Osteocyte (in vitro differentiated cells): ENCODE measurements at regions not wholly inside any gene's neighbourhood (a gene's known extent, or its start where the extent isn't known, plus 50 kb on each side); places are given as distances from the start of the nearest gene placed in this dataset.

Experiments used
- DNase-seq: peaks from one replicate; pipeline ENCODE4 v3.0.0; 2021; ENCODE audit warnings: mixed read lengths; ENCODE audit not compliant: unreplicated experiment; ENCODE audit errors: extremely low spot score
- H3K27ac Mint-ChIP-seq: one replicate; pipeline ENCODE4 v1.8.0; 2021; ENCODE audit warnings: mild to moderate bottlenecking, mixed read lengths; ENCODE audit not compliant: unreplicated experiment
- H3K27me3 Mint-ChIP-seq: one replicate; pipeline ENCODE4 v1.8.0; 2021; ENCODE audit warnings: mixed read lengths; ENCODE audit not compliant: unreplicated experiment
- H3K36me3 Mint-ChIP-seq: one replicate; pipeline ENCODE4 v1.8.0; 2021; ENCODE audit warnings: mixed read lengths; ENCODE audit not compliant: unreplicated experiment
- H3K4me1 Mint-ChIP-seq: one replicate; pipeline ENCODE4 v1.8.0; 2021; ENCODE audit warnings: mixed read lengths; ENCODE audit not compliant: unreplicated experiment
- H3K4me3 Mint-ChIP-seq: one replicate; pipeline ENCODE4 v1.8.0; 2021; ENCODE audit warnings: mild to moderate bottlenecking, moderate library complexity, mixed read lengths; ENCODE audit not compliant: unreplicated experiment
- H3K9me3 Mint-ChIP-seq: one replicate; pipeline ENCODE4 v1.8.0; 2021; ENCODE audit warnings: mixed read lengths; ENCODE audit not compliant: unreplicated experiment
- TF ChIP-seq, protein P1 (sequence below): fragments of 200-600 bp; sonication (generic); IDR thresholded peaks from 2 replicates; pipeline ENCODE4 v1.5.0; 2021; ENCODE audit warnings: antibody characterized with exemption, mild to moderate bottlenecking, moderate library complexity

DNA sequence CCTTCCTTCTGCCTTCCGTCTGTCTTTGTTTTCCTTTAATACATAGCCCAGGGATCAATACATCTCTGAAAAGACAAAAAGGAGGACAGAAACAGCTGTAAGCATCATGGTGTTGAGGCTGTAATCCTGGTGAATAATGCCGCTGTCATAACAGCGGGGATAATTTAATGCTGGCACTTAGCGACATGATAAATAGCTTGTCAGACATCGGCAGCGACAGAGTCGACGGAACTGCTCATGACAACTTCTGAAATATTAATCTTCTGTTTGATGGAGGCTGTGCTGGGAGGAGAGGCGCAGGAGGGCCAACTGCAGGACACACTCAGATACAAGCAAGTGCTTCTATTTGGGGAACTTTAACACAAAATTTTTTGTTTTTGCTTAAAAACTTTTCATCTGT is 602.2 kb downstream of the GALR1 start:
- Mint-ChIP-seq H3K4me3 (no peak overlapping the region), H3K9me3 (peaks cover 12% of the 10 kb centered on the region), H3K4me1 (no peaks in the 10 kb centered on the region), H3K36me3 (no peaks in the 10 kb centered on the region), H3K27me3 (no peaks in the 10 kb centered on the region), H3K27ac (no peak overlapping the region)
- no peak for DNase-seq
- TF ChIP-seq, protein P1, sequence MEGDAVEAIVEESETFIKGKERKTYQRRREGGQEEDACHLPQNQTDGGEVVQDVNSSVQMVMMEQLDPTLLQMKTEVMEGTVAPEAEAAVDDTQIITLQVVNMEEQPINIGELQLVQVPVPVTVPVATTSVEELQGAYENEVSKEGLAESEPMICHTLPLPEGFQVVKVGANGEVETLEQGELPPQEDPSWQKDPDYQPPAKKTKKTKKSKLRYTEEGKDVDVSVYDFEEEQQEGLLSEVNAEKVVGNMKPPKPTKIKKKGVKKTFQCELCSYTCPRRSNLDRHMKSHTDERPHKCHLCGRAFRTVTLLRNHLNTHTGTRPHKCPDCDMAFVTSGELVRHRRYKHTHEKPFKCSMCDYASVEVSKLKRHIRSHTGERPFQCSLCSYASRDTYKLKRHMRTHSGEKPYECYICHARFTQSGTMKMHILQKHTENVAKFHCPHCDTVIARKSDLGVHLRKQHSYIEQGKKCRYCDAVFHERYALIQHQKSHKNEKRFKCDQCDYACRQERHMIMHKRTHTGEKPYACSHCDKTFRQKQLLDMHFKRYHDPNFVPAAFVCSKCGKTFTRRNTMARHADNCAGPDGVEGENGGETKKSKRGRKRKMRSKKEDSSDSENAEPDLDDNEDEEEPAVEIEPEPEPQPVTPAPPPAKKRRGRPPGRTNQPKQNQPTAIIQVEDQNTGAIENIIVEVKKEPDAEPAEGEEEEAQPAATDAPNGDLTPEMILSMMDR = no peak

DNA sequence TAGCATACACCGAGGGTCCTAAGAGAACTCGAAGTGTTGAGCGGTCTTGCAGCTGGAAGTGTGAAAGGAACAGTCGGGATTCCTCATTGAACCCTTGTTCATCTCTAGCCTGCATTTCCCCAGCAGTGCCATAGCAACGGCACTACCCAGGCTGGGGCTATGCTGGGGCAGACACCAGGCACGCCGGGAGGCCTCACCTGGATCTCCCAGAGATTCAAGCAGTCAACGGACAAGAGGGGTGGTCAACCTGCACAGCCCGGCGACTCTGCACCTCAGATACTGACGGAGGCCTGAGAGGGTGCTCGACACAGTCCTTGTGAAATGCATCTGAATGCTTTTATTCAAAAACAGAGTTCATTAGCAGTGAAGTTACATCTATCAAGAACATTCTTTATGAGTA is 604.2 kb downstream of the GALR1 start:
- Mint-ChIP-seq H3K36me3 (no peaks in the 10 kb centered on the region), H3K27ac (no peak overlapping the region), H3K27me3 (no peaks in the 10 kb centered on the region), H3K9me3 (peaks cover 20% of the 10 kb centered on the region), H3K4me3 (no peak overlapping the region), H3K4me1 (no peaks in the 10 kb centered on the region)
- no peak for DNase-seq
- TF ChIP-seq, protein P1 = no peak

DNA sequence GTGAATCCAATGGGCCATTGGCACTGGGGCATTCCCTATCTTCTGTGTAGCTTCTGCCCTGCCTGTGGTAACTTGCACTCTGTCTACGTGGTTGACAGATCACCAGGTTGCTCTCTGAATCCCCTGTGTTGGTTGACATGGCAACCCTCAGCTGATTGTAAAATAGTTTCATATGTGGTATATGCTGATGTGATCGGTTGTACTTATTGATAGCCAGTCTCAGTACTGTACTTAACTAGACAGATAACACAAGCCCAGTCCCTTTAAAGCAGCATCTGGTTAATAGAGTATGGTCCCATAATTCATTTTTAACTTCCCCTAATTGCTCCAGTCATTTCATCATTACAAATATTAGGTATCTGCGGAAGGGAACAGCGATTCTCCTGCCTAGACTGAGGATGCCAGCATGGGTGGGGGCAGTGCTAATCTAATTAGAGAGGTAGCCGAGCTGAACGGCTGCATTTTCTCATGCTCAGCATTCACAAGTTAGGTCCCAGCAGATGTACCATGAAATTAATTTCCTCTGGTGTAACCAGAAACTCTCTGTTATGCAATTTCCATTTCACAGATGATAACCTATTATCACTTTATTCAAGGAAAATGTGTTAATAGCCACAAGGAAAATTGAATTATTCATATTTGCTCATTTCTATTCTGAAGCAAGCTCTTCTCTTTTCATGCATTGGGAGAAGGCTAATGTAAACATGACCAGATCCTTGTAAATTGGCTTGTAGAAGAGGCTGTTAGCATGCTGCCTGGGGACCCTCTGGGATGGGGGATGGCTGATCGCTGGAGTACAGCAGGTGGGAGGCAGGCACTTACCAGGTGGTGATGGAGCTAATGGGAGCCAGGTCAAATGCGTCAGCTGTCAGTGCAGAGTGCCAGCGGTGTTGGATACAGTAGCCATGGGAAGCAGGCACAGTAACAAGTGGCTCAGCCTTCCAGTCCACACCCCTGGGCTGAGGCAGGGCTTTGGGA is 608.3 kb downstream of the GALR1 start:
- DNase-seq = no peak
- H3K4me3 Mint-ChIP-seq = no peak overlapping the region
- peaks cover 34% of the 10 kb centered on the region for H3K9me3 Mint-ChIP-seq
- TF ChIP-seq, protein P1 = no peak
- no peaks in the 10 kb centered on the region for H3K4me1 Mint-ChIP-seq
- no peak overlapping the region for H3K27ac Mint-ChIP-seq
- no peaks in the 10 kb centered on the region for H3K27me3 Mint-ChIP-seq
- no peaks in the 10 kb centered on the region for H3K36me3 Mint-ChIP-seq

DNA sequence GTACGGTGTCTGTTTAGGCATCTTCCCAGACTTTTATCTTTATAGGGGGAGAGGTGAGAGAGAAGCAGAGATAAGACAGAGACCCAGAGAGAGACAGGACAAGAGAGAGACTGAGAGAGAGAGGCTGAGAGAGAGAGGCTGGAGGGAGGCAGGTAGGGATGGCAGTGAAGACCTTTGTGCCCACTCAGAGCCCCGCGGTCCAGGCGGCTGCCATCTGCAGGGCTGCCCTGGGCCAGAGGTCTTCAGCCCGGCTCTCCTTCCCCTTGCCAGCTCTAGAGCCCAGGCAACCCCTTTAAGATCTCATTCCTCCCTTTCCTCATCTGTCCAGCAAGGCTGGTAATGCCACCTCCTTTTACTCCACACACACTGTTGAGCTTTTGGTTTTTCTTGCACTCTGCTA is 610.0 kb downstream of the GALR1 start:
- TF ChIP-seq, protein P1 = no peak
- H3K27me3 Mint-ChIP-seq = no peaks in the 10 kb centered on the region
- no peaks in the 10 kb centered on the region for H3K4me1 Mint-ChIP-seq
- H3K36me3 Mint-ChIP-seq = no peaks in the 10 kb centered on the region
- peaks cover 38% of the 10 kb centered on the region for H3K9me3 Mint-ChIP-seq
- no peak overlapping the region for H3K4me3 Mint-ChIP-seq
- H3K27ac Mint-ChIP-seq = no peak overlapping the region
- no peak for DNase-seq

DNA sequence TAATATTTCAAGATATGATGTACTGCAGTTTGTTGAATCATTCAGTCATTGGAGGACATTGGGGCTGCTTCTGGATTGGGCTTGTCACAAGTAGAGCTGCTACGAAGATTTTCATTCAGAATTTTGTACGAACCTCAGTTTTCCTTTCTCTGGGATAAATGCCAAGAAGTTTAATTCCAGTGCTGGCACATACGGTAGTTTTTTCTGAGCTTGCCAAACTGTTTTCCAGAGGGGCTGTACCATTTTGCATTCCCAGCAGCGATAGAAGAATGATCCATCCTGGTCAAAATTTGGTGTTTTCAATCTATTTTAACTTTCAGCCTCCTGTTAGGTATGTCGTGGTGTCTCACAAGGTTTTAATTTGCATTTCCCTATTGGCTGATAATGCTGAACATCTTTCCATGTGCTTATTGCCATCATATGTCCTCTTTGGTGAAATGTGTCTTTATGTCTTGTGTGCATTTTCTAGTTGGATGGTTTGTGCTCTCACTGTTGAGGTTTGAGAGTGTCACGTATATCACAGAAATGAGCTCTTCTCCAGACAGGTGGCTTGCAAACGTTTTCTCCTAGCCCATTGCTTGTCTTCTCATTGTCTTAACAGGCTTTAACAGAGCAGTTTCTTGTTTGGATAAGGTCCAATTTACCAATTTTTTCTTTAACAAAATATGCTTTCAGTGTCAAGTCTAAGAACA is 612.6 kb downstream of the GALR1 start:
- H3K9me3 Mint-ChIP-seq = peaks cover 36% of the 10 kb centered on the region
- H3K4me1 Mint-ChIP-seq = no peaks in the 10 kb centered on the region
- H3K4me3 Mint-ChIP-seq = no peak overlapping the region
- DNase-seq = no peak
- no peaks in the 10 kb centered on the region for H3K36me3 Mint-ChIP-seq
- TF ChIP-seq, protein P1 = no peak
- no peak overlapping the region for H3K27ac Mint-ChIP-seq
- no peaks in the 10 kb centered on the region for H3K27me3 Mint-ChIP-seq
